NCI-H526 (cell line): ENCODE measurements at regions not wholly inside any gene's neighbourhood (a gene's known extent, or its start where the extent isn't known, plus 50 kb on each side); places are given as distances from the start of the nearest gene placed in this dataset.
"Not testable (repeated sequence)": the region's sequence is repeated elsewhere in the genome, so short reads cannot be mapped to it uniquely, and the experiment has no call there.

Experiments
- DNase-seq, 2 experiments: peaks; one replicate each; lab custom pipeline; 2025; lab: John Stamatoyannopoulos, UW

GRCh38 chrX:64853424-64853823 is 122.8 kb downstream of the ZC4H2 start:
- no peak for DNase-seq

- no peak for DNase-seq
Measured at GRCh38 chrX:64850371-64851082, 125.7 kb downstream of the ZC4H2 start.

GRCh38 chrX:64843224-64843623 is 133.0 kb downstream of the ZC4H2 start:
- no peak for DNase-seq

GRCh38 chrX:64842492-64842891 is 133.8 kb downstream of the ZC4H2 start:
- no peak for DNase-seq

- no peak for DNase-seq
Measured at GRCh38 chrX:64805683-64806082, 170.6 kb downstream of the ZC4H2 start.

- no peak for DNase-seq
Measured at GRCh38 chrX:64792598-64793337, 183.5 kb downstream of the ZC4H2 start.

- DNase-seq = no peak
Measured at GRCh38 chrX:64782923-64783322, 193.3 kb downstream of the ZC4H2 start.

GRCh38 chrX:64758047-64758446 is 218.2 kb downstream of the ZC4H2 start:
- DNase-seq = no peak

GRCh38 chrX:64739792-64740378 is 236.4 kb downstream of the ZC4H2 start:
- no peak for DNase-seq

GRCh38 chrX:64698317-64698716 is 277.9 kb downstream of the ZC4H2 start:
- DNase-seq = no peak

- not testable (repeated sequence) for DNase-seq
Measured at GRCh38 chrX:64695372-64695771, 280.9 kb downstream of the ZC4H2 start.

GRCh38 chrX:64662876-64663275 is 267.6 kb upstream of the MTMR8 start:
- DNase-seq = no peak

- DNase-seq = not testable (repeated sequence)
Measured at GRCh38 chrX:64657229-64657628, 262.0 kb upstream of the MTMR8 start.

- peak in 1 of 2 experiments; percentile 8 for DNase-seq
Measured at GRCh38 chrX:64642482-64642881, 247.2 kb upstream of the MTMR8 start.
